HCT116 (cell line): ENCODE measurements at regions not wholly inside any gene's neighbourhood (a gene's known extent, or its start where the extent isn't known, plus 50 kb on each side); places are given as distances from the start of the nearest gene placed in this dataset.

Experiments used
- ATAC-seq: fragments of 200-7000 bp; cut with Tn5 transposase; 2 replicates; pipeline ENCODE4 v1.9.1; 2020; ENCODE audit warnings: mild to moderate bottlenecking, moderate library complexity
- BruUV-seq: library from RNA; stranded (reverse); fragments of 400-500 nt; replicated peaks from 2 replicates; lab custom pipeline; 2021; lab: Mats Ljungman, UMichigan
- CTCF ChIA-PET: fragments of 300-600 bp; sonication (Branson Sonifier 250); formaldehyde crosslinking; loops from one replicate; lab custom pipeline; 2021; ENCODE audit warnings: antibody characterized with exemption; lab: Charles Lee
- POLR2A ChIA-PET: fragments of 300-600, 350-600 bp; sonication (Branson Sonifier 250); formaldehyde crosslinking; loops from one replicate; lab custom pipeline; 2021; ENCODE audit warnings: antibody characterized with exemption; lab: Charles Lee
- RAD21 ChIA-PET, 2 experiments: fragments of 300-600 bp; sonication (Branson Sonifier 250); formaldehyde crosslinking; loops; one replicate each; lab custom pipeline; 2023; ENCODE audit warnings: low total read pairs in 2 of 2; ENCODE audit not compliant: uncharacterized antibody in 2 of 2, unreplicated experiment in 2 of 2, low non-redundant PET in 1 of 2; lab: Charles Lee
- DNase-seq: peaks from one replicate; pipeline ENCODE4 v3.0.0-alpha.2; 2010; ENCODE audit warnings: low read depth, low spot score
- H2AFZ ChIP-seq: fragments of 200-600 bp; shearing (Covaris generic), sonication (generic); 2 replicates; pipeline ENCODE4 v1.6.1; 2017; ENCODE audit warnings: low read depth, mixed run types, mixed read lengths, antibody characterized with exemption, low read length; ENCODE audit not compliant: poor library complexity, severe bottlenecking
- H3K27ac ChIP-seq: 2 replicates; pipeline ENCODE4 v1.5.1; 2012; ENCODE audit warnings: low read depth, low read length
- H3K27me3 ChIP-seq: fragments of 200-600 bp; sonication (generic); 2 replicates; pipeline ENCODE4 v1.6.1; 2016; ENCODE audit warnings: mixed run types, low read length, mixed read lengths; ENCODE audit not compliant: insufficient read depth
- H3K36me3 ChIP-seq, 2 experiments: fragments of 200-500 bp in 1 of 2; fragments of 200-600 bp in 1 of 2; sonication (Bioruptor generic) in 1 of 2; sonication (generic) in 1 of 2; 2 replicates each; pipeline versions ENCODE4 v1.5.1 to v1.6.1; 2014 to 2016; ENCODE audit warnings: low read length in 2 of 2, inconsistent platforms in 1 of 2, mixed read lengths in 1 of 2, mixed run types in 1 of 2; ENCODE audit not compliant: insufficient read depth in 2 of 2, control insufficient read depth in 1 of 2
- H3K4me1 ChIP-seq, 2 experiments: fragments of 200-600 bp in 1 of 2; sonication (generic) in 1 of 2; 2 replicates each; pipeline versions ENCODE4 v1.5.1 to v1.6.1; 2012 to 2017; ENCODE audit warnings: low read length in 2 of 2, inconsistent platforms in 1 of 2, mild to moderate bottlenecking in 1 of 2, mixed read lengths in 1 of 2, mixed run types in 1 of 2, moderate library complexity in 1 of 2; ENCODE audit not compliant: insufficient read depth in 2 of 2, control insufficient read depth in 1 of 2
- H3K4me2 ChIP-seq: fragments of 200-600 bp; sonication (generic); 2 replicates; pipeline ENCODE4 v1.6.1; 2017; ENCODE audit warnings: mixed run types, low read length, mixed read lengths
- H3K4me3 ChIP-seq, 2 experiments: fragments of 200-600 bp in 1 of 2; sonication (generic) in 1 of 2; replicated peaks in 1 of 2; 2 replicates each; pipeline ENCODE4 v1.5.1; 2011 to 2016; ENCODE audit warnings: low read length in 2 of 2, control low read depth in 1 of 2, low read depth in 1 of 2, mild to moderate bottlenecking in 1 of 2, mixed read lengths in 1 of 2, mixed run types in 1 of 2
- H3K79me2 ChIP-seq: fragments of 200-600 bp; sonication (generic); 2 replicates; pipeline ENCODE4 v1.6.1; 2017; ENCODE audit warnings: mild to moderate bottlenecking, mixed run types, low read length, moderate library complexity, mixed read lengths; ENCODE audit not compliant: insufficient read depth
- H3K9ac ChIP-seq: fragments of 200-600 bp; sonication (generic); 2 replicates; pipeline ENCODE4 v1.6.1; 2016; ENCODE audit warnings: low read length, mixed read lengths
- H3K9me2 ChIP-seq: fragments of 200-600 bp; sonication (generic), shearing (Covaris generic); 2 replicates; pipeline ENCODE4 v1.6.1; 2017; ENCODE audit warnings: mixed run types, mild to moderate bottlenecking, moderate library complexity; ENCODE audit not compliant: insufficient read depth
- H3K9me3 ChIP-seq, 2 experiments: fragments of 200-500 bp in 1 of 2; fragments of 200-600 bp in 1 of 2; sonication (Bioruptor generic) in 1 of 2; sonication (generic) in 1 of 2; 2 replicates each; pipeline ENCODE4 v1.6.1; 2014 to 2017; ENCODE audit warnings: low read length in 2 of 2, mixed read lengths in 2 of 2, inconsistent platforms in 1 of 2, low read depth in 1 of 2, mild to moderate bottlenecking in 1 of 2, mixed run types in 1 of 2, moderate library complexity in 1 of 2; ENCODE audit not compliant: control insufficient read depth in 1 of 2, insufficient read depth in 1 of 2
- H4K20me1 ChIP-seq: fragments of 200-600 bp; sonication (generic), shearing (Covaris generic); 2 replicates; pipeline ENCODE4 v1.6.1; 2017; ENCODE audit warnings: mixed run types, mild to moderate bottlenecking, moderate library complexity; ENCODE audit not compliant: insufficient read depth
- CBX3 ChIP-seq: IDR thresholded peaks from 2 replicates; pipeline ENCODE4 v1.6.1; 2012; ENCODE audit warnings: low read depth
- CEBPB ChIP-seq: IDR thresholded peaks from 2 replicates; pipeline ENCODE4 v1.6.1; 2012; ENCODE audit warnings: low read depth
- EGR1 ChIP-seq: IDR thresholded peaks from 2 replicates; pipeline ENCODE4 v1.6.1; 2012; ENCODE audit warnings: low read depth
- EZH2phosphoT487 ChIP-seq: fragments of 200-600 bp; IDR thresholded peaks from 2 replicates; pipeline ENCODE4 v1.6.1; 2018; ENCODE audit warnings: antibody characterized with exemption, borderline replicate concordance
- RAD21 ChIP-seq: IDR thresholded peaks from 2 replicates; pipeline ENCODE4 v1.6.1; 2012; ENCODE audit warnings: low read depth, mild to moderate bottlenecking
- SP1 ChIP-seq: IDR thresholded peaks from 2 replicates; pipeline ENCODE4 v1.6.1; 2012; ENCODE audit warnings: low read depth
- SRF ChIP-seq: IDR thresholded peaks from 2 replicates; pipeline ENCODE4 v1.6.1; 2012; ENCODE audit warnings: low read depth
- TCF7L2 ChIP-seq: IDR thresholded peaks from 2 replicates; pipeline ENCODE4 v1.7.0; 2011; ENCODE audit warnings: borderline replicate concordance, inconsistent platforms; ENCODE audit not compliant: insufficient read depth, insufficient read length; ENCODE audit errors: extremely low read depth
- ZNF274 ChIP-seq: fragments of 200-500 bp; sonication (Bioruptor generic); IDR thresholded peaks from 2 replicates; pipeline ENCODE4 v1.6.1; 2014; ENCODE audit warnings: mild to moderate bottlenecking, low read depth, low read length, inconsistent platforms
- intact Hi-C: fragments of 100-400 bp; cut with micrococcal nuclease; formaldehyde crosslinking; loops from 2 replicates; pipeline ENCODE4 v1.10.0; 2022
- TF ChIP-seq, protein P1 (sequence below): IDR thresholded peaks from 2 replicates; pipeline ENCODE4 v1.6.1; 2012; ENCODE audit warnings: low read depth

DNA sequence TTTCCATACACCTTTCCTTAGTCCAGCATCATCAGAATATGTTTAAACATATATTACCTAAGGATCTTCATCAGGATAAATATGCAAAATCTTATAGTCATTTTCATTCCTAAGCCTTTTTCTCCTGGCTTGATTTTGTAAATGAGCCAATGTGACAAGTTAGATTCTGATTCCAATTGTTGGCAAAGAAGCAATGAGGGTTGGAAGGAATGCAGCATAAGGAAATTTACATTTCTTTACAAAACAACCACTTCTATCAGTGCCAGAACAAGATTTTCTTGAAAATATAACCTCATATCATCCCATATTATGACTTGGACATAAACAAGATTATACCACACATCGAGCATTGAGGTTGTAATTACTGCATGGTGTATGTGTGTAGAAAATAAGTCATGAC is 508.1 kb downstream of the TRAM1L1 start:
- ATAC-seq (no peak), DNase-seq (no peak)
- H3K9ac ChIP-seq = no peak overlapping the region
- TF ChIP-seq, protein P1, sequence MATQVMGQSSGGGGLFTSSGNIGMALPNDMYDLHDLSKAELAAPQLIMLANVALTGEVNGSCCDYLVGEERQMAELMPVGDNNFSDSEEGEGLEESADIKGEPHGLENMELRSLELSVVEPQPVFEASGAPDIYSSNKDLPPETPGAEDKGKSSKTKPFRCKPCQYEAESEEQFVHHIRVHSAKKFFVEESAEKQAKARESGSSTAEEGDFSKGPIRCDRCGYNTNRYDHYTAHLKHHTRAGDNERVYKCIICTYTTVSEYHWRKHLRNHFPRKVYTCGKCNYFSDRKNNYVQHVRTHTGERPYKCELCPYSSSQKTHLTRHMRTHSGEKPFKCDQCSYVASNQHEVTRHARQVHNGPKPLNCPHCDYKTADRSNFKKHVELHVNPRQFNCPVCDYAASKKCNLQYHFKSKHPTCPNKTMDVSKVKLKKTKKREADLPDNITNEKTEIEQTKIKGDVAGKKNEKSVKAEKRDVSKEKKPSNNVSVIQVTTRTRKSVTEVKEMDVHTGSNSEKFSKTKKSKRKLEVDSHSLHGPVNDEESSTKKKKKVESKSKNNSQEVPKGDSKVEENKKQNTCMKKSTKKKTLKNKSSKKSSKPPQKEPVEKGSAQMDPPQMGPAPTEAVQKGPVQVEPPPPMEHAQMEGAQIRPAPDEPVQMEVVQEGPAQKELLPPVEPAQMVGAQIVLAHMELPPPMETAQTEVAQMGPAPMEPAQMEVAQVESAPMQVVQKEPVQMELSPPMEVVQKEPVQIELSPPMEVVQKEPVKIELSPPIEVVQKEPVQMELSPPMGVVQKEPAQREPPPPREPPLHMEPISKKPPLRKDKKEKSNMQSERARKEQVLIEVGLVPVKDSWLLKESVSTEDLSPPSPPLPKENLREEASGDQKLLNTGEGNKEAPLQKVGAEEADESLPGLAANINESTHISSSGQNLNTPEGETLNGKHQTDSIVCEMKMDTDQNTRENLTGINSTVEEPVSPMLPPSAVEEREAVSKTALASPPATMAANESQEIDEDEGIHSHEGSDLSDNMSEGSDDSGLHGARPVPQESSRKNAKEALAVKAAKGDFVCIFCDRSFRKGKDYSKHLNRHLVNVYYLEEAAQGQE = no peak
- TF ChIP-seq ZNF274 (no peak), RAD21 (no peak), CBX3 (no peak)
- H3K4me3 ChIP-seq = no peak overlapping the region
- H3K27me3 ChIP-seq = no peaks in the 10 kb centered on the region
- H3K79me2 ChIP-seq = no peaks in the 10 kb centered on the region
- no peaks in the 10 kb centered on the region for H3K36me3 ChIP-seq
- CTCF ChIA-PET = no interaction called here
- BruUV-seq = no TSS peak
- no peaks in the 10 kb centered on the region for H3K4me1 ChIP-seq
- intact Hi-C loops = no loop called here
- H2AFZ ChIP-seq = no peak overlapping the region
- H3K4me2 ChIP-seq = no peak overlapping the region
- H3K27ac ChIP-seq = no peak overlapping the region
- no peaks in the 10 kb centered on the region; the same call in 1 of the 2 replicates for H3K9me2 ChIP-seq
- RAD21 ChIA-PET = no interaction called here
- POLR2A ChIA-PET = no interaction called here
- no peaks in the 10 kb centered on the region for H3K9me3 ChIP-seq
- no peaks in the 10 kb centered on the region for H4K20me1 ChIP-seq

DNA sequence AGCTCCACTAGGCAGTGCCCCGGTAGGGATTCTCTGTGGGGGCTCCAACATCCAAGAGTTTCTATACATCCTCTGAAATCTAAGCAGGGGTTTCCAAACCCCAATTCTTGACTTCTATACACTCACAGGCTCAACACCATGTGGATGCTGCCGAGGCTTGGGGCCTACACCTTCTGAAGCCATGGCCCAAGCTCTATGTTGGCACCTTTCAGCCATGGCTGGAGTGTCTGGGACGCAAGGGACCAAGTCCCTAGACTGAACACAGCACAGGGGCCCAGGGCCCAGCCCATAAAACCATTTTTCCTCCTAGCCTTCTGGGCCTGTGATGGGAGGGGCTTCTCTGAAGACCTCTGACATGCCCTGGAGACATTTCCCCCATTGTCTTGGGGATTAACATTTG is 511.8 kb downstream of the TRAM1L1 start:
- RAD21 ChIA-PET = no interaction called here

More for the DNA sequence above, 511.8 kb downstream of the TRAM1L1 start:
- Histone ChIP-seq H3K4me1 (no peaks in the 10 kb centered on the region), H3K9me2 (no peaks in the 10 kb centered on the region; the same call in 1 of the 2 replicates), H3K9me3 (no peaks in the 10 kb centered on the region), H3K9ac (no peak overlapping the region), H3K36me3 (no peaks in the 10 kb centered on the region), H3K4me3 (no peak overlapping the region), H3K4me2 (no peak overlapping the region), H3K79me2 (no peaks in the 10 kb centered on the region), H3K27me3 (no peaks in the 10 kb centered on the region), H2AFZ (no peak overlapping the region), H4K20me1 (no peaks in the 10 kb centered on the region), H3K27ac (no peak overlapping the region)
- intact Hi-C loops = no loop called here
- CTCF ChIA-PET = no interaction called here
- ATAC-seq (no peak), DNase-seq (no peak)
- BruUV-seq = no TSS peak
- POLR2A ChIA-PET = no interaction called here
- TF ChIP-seq CBX3 = no peak
- TF ChIP-seq CEBPB = no peak
- TF ChIP-seq, protein P1 = no peak
- no peak for TF ChIP-seq EZH2phosphoT487
- TF ChIP-seq SRF = no peak
- no peak for TF ChIP-seq TCF7L2
- TF ChIP-seq EGR1 = no peak
- TF ChIP-seq SP1 = no peak
